ENCODE measurements at regions not wholly inside any gene's neighbourhood (a gene's known extent, or its start where the extent isn't known, plus 50 kb on each side); places are given as distances from the start of the nearest gene placed in this dataset.
"Not testable (repeated sequence)": the region's sequence is repeated elsewhere in the genome, so short reads cannot be mapped to it uniquely, and the experiment has no call there.

- Histone ChIP-seq H3K36me3 (no peaks in the 10 kb centered on the region), H3K4me1 (peaks cover 0 to 5% (median 0%) of the 10 kb centered on the region in 4 donors), H3K27me3 (no peaks in the 10 kb centered on the region), H3K9me3 (no peaks in the 10 kb centered on the region), H3K27ac (no peak overlapping the region), H3K4me3 (no peak overlapping the region)
- 81 to 83% methylated on average over 4 of the region's 4 CpGs for WGBS, 2 donors
- TF ChIP-seq POLR2A (IDR thresholded peaks at IDR 0.05) (no peak), CTCF (IDR thresholded peaks at IDR 0.05) (no peak), EP300 (IDR thresholded peaks at IDR 0.05) (no peak)
- DNase-seq (ENCODE audit: low spot score in 2 of 2) = no peak
Measured at GRCh38 chr14:89661392-89661791, 244.4 kb upstream of the FOXN3 start.

GRCh38 chr14:89660625-89661233 lies 243.7 kb upstream of the FOXN3 start:
- WGBS, 2 donors = 94 to 98% methylated on average over 6 of the region's 6 CpGs
- not testable (repeated sequence) for H3K36me3 ChIP-seq; H3K4me3 ChIP-seq; H3K27me3 ChIP-seq; H3K27ac ChIP-seq; H3K9me3 ChIP-seq; H3K4me1 ChIP-seq; DNase-seq (ENCODE audit: low spot score in 2 of 2)

DNA sequence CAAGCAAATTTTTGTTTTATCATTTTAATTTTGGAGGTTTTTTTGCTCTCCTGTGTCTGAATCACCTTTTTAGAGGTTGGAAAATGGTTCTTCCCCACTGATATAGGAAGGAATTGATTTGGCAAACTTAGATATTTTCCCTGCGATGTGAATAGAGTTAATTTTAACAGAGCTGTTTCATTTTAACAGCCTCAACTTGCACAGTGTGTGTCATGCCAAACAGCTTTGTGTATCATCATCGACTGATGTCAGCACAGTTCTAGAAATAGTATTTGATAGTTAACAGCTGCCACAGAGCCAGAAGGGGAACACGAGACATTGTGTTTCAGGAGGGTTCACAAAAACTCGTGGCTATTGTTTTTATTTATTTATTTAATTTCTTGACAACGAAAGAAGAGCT lies 243.1 kb upstream of the FOXN3 start:
- no peak overlapping the region for H3K27ac ChIP-seq
- no peak overlapping the region for H3K4me3 ChIP-seq
- WGBS, 2 donors = 25 to 38% methylated on average over 5 of the region's 5 CpGs
- no peaks in the 10 kb centered on the region for H3K27me3 ChIP-seq
- no peaks in the 10 kb centered on the region for H3K36me3 ChIP-seq
- no peaks in the 10 kb centered on the region for H3K9me3 ChIP-seq
- peaks cover 0 to 5% (median 0%) of the 10 kb centered on the region in 4 donors for H3K4me1 ChIP-seq
- DNase-seq (ENCODE audit: low spot score in 2 of 2) = peak in 1 of 2 donors; percentile 14
- no peak for TF ChIP-seq CTCF (IDR thresholded peaks at IDR 0.05)
- TF ChIP-seq EP300 (IDR thresholded peaks at IDR 0.05) = peak in 1 of 2 donors; percentile 44

DNA sequence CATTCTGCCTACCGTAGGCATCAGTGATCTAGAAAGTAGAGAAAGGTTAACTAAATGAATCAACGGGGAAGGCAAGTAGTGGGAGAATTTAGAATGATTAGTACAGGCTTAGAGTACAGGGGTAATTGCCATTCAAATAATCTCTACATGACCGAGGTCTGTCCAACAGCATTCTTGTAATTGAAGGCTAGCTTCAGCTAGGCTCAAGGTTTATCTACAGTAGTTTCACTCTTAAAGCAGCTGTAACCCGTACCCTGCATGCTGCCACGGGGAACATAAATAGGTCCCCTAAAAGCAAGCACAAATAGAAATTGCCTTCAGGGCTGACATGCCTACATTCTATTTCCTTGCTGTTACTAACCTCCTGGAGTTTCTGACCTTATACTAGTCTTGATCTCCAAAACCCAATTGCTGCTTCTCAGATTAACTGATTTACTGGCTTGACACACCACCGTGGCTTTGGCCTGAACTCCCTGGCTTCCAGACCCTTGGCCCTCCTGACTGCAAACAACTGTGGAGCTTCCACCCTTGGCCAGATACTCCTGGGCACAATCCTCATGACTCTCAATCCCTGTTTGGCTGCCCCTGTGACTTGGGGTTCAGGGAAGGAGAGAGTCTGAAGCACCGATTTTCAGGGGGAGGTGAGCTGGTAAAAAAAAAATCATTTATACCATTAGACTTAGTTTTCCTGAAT lies 242.1 kb upstream of the FOXN3 start:
- Histone ChIP-seq H3K36me3 (no peaks in the 10 kb centered on the region), H3K4me1 (peaks cover 0 to 5% (median 0%) of the 10 kb centered on the region in 4 donors), H3K27ac (no peak overlapping the region), H3K27me3 (no peaks in the 10 kb centered on the region), H3K9me3 (no peaks in the 10 kb centered on the region), H3K4me3 (no peak overlapping the region)
- TF ChIP-seq EP300 (IDR thresholded peaks at IDR 0.05) (no peak), POLR2A (IDR thresholded peaks at IDR 0.05) (no peak), CTCF (IDR thresholded peaks at IDR 0.05) (no peak)
- DNase-seq (ENCODE audit: low spot score in 2 of 2) = no peak
- WGBS, 2 donors = 69 to 86% methylated on average over 7 of the region's 7 CpGs

DNA sequence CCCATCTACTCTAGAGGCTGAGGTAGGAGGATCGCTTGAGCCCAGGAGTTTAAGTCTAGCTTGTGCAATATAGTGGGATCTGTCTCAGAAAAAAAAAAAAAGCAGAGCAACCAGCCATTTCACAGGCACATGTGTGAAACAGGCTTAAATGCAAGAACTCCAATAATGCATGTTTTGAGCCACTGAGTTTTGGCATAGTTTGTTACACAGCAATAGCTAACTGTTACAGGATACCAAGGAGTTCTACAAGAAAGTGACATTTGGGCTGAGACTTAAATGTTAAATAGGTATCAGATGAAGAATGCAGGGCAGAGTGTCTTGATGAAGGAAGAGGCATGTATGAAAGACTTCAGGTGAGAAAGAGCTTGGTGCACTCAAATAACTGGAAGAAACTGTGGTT lies 240.0 kb upstream of the FOXN3 start:
- H3K27me3 ChIP-seq = no peaks in the 10 kb centered on the region
- H3K9me3 ChIP-seq = no peaks in the 10 kb centered on the region
- no peak overlapping the region for H3K4me3 ChIP-seq
- no peak overlapping the region for H3K27ac ChIP-seq
- no peak for TF ChIP-seq EP300 (IDR thresholded peaks at IDR 0.05)
- no peak for TF ChIP-seq POLR2A (IDR thresholded peaks at IDR 0.05)
- TF ChIP-seq CTCF (IDR thresholded peaks at IDR 0.05) = no peak
- no peaks in the 10 kb centered on the region for H3K36me3 ChIP-seq
- H3K4me1 ChIP-seq = peaks cover 0 to 5% (median 0%) of the 10 kb centered on the region in 4 donors
- WGBS, 2 donors = 88 to 100% methylated on average over 1 of the region's 1 CpG
- DNase-seq (ENCODE audit: low spot score in 2 of 2) = no peak

Data from tibial nerve (tissue), 4 donors.